GM10266 (cell line): ENCODE measurements at regions not wholly inside any gene's neighbourhood (a gene's known extent, or its start where the extent isn't known, plus 50 kb on each side); places are given as distances from the start of the nearest gene placed in this dataset.

Experiments
- DNase-seq: peaks from one replicate; pipeline ENCODE4 v3.0.0; 2012; ENCODE audit errors: extremely low spot score
- CTCF ChIP-seq: IDR thresholded peaks from 2 replicates; pipeline ENCODE4 v1.5.1; 2012; ENCODE audit warnings: mild to moderate bottlenecking, low read depth; ENCODE audit not compliant: control insufficient read depth, insufficient read depth; ENCODE audit errors: missing control alignments

DNA sequence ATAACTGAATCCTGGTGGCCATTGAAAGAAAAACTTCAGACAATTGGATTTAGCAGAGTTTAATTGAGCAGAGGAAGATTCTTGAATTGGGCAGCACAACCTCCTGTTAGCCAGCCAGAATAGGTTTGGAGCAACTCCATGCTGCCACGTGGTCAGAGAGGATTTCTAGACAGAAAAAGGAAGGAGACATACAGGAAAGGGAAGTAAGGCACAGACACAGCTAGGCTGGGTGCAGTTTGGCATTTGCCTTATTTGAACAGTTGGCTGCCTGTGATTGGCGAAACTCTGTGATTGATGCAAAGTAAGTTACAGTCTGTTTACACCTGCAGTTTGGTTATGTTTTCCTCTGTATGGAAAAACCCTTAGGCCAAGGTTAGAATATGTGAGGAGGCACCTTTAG is 85.8 kb upstream of the SPATA13 start:
- no peak for TF ChIP-seq CTCF
- no peak for DNase-seq

DNA sequence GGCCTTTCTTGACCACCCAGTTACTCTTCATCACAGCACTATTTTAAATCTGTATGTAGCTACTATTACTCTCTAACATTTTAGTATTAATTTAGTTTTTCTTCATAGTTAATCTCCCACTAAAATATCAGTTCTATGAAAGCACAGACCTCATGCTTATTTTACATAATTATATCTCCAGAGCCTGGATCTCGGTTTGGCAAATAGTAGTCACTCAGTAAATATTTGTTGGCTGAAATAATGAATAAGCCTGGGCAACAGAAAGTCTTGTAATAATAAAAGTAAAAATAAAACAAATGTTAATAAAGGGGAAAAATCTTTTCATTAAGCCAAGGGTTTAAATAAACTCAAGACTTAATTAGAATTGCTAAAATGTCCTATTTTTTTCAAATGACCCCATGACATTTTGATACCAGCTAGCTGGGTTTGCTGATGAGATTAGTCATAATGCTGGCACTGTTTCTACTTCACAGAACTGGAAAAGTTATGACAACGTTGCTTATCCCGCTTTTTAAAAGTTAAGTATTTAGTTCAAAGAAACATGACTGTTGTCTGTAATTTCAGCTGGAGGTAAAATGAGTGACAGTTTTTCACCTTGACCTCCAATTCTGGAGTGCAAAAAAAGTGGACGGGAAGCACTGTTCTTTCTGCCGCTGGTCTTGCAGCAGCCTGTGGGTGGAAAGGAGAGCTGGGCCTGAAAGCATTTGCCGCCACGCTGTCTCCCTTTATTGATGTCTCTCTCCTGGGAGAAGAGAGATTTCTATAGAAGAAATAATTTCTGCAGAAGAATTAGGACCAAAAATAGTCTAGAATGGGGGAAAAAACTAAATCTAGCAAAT is 85.2 kb upstream of the SPATA13 start:
- TF ChIP-seq CTCF: no peak
- no peak for DNase-seq

GRCh38 chr13:24076109-24076508 is 84.4 kb upstream of the SPATA13 start:
- TF ChIP-seq CTCF: no peak
- DNase-seq: no peak

DNA sequence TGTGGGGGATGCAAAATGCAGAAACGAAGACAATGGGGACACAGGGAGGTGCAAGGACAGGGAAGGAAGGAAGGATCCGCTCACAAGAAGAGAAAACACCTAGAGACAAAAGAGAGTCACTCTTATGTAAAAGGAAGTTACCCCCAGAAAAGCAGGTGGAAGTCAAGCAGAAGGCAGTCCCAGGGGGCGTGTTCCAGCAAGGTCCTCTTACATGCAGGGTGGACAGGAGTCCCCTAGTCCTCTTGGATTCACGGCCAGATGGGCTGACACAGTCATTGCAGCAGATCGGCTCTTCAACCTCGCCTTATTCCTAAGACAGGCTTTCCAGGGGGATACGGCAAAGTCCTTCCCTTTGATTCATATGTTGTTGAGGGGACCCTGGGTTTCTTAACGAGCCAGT is 83.9 kb upstream of the SPATA13 start:
- DNase-seq: no peak
- no peak for TF ChIP-seq CTCF

- TF ChIP-seq CTCF: no peak
- DNase-seq: no peak
These were observed 80.4 kb upstream of the SPATA13 start for GRCh38 chr13:24080134-24080533.

DNA sequence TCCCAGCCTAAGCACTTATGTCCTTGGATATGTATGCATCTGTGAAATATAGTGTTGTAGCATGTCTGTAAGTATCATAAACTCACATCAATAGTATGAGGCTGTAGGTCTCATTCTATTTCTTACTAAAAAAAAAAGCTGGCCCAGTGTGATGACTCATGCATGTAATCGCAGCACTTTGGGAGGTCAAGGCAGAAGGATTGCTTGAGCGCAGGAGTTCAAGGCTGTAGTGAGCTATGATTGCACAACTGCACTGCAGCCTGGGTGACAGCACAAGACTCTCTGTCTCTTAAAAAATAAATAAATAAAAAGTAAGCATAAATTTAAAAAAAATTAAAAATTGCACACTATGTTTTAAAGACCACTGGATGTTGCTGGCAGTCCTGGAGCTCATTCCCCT is 79.1 kb upstream of the SPATA13 start:
- DNase-seq: no peak
- TF ChIP-seq CTCF: no peak

- TF ChIP-seq CTCF: no peak
- DNase-seq: no peak
These were observed 77.4 kb upstream of the SPATA13 start for GRCh38 chr13:24083141-24083540.
